Keratinocyte (primary cell): ENCODE measurements at regions not wholly inside any gene's neighbourhood (a gene's known extent, or its start where the extent isn't known, plus 50 kb on each side); places are given as distances from the start of the nearest gene placed in this dataset.
"Not testable (repeated sequence)": the region's sequence is repeated elsewhere in the genome, so short reads cannot be mapped to it uniquely, and the experiment has no call there.

Experiments
- DNase-seq: peaks from one replicate; pipeline ENCODE4 v3.0.0-alpha.2; 2011; ENCODE audit warnings: low read depth, missing footprints, low spot score
- FAIRE-seq: peaks from 2 replicates; lab custom pipeline; 2011; peaks lifted over from hg19 to GRCh38; lab: Jason Lieb, UNC
- H2AFZ ChIP-seq: 2 replicates; pipeline ENCODE4 v1.6.0; 2012; ENCODE audit warnings: low read length, control low read depth, inconsistent platforms; ENCODE audit not compliant: control insufficient read depth
- H3K27ac ChIP-seq: 2 replicates; pipeline ENCODE4 v1.5.1; 2011; ENCODE audit warnings: low read length; ENCODE audit not compliant: control insufficient read depth, insufficient read depth
- H3K27me3 ChIP-seq: 3 replicates; pipeline ENCODE4 v1.6.0; 2011; ENCODE audit warnings: low read length; ENCODE audit not compliant: control insufficient read depth, insufficient read depth; ENCODE audit errors: extremely low read depth
- H3K36me3 ChIP-seq, 2 experiments: 2 replicates in 1 of 2; 3 replicates in 1 of 2; pipeline ENCODE4 v1.5.1; 2011; ENCODE audit warnings: low read length in 2 of 2, mild to moderate bottlenecking in 1 of 2; ENCODE audit not compliant: control insufficient read depth in 2 of 2, insufficient read depth in 2 of 2; ENCODE audit errors: extremely low read depth in 1 of 2
- H3K4me1 ChIP-seq: 3 replicates; pipeline ENCODE4 v1.5.1; 2011; ENCODE audit warnings: low read length; ENCODE audit not compliant: control insufficient read depth, insufficient read depth; ENCODE audit errors: extremely low read depth
- H3K4me2 ChIP-seq: 3 replicates; pipeline ENCODE4 v1.6.0; 2011; ENCODE audit warnings: low read depth, low read length; ENCODE audit not compliant: control insufficient read depth, insufficient read depth; ENCODE audit errors: extremely low read depth
- H3K4me3 ChIP-seq, 3 experiments: fragments of 200-600 bp in 1 of 3; sonication (generic) in 1 of 3; 2 replicates in 2 of 3; 3 replicates in 1 of 3; pipeline ENCODE4 v1.5.1; 2011 to 2016; ENCODE audit warnings: low read length in 3 of 3, mild to moderate bottlenecking in 3 of 3, control low read depth in 2 of 3, inconsistent platforms in 1 of 3, low read depth in 1 of 3, mixed read lengths in 1 of 3, mixed run types in 1 of 3, moderate library complexity in 1 of 3; ENCODE audit not compliant: control insufficient read depth in 2 of 3, insufficient read depth in 2 of 3; ENCODE audit errors: extremely low read depth in 1 of 3
- H3K79me2 ChIP-seq: 2 replicates; pipeline ENCODE4 v1.6.0; 2012; ENCODE audit warnings: low read length; ENCODE audit not compliant: control insufficient read depth, insufficient read depth
- H3K9ac ChIP-seq: 3 replicates; pipeline ENCODE4 v1.6.0; 2011; ENCODE audit warnings: low read length; ENCODE audit not compliant: control insufficient read depth, insufficient read depth; ENCODE audit errors: extremely low read depth
- H3K9me1 ChIP-seq: 3 replicates; pipeline ENCODE4 v1.6.0; 2011; ENCODE audit warnings: low read length; ENCODE audit not compliant: control insufficient read depth, insufficient read depth; ENCODE audit errors: extremely low read depth
- H3K9me3 ChIP-seq: 2 replicates; pipeline ENCODE4 v1.5.1; 2012; ENCODE audit warnings: low read depth, low read length; ENCODE audit not compliant: control insufficient read depth
- H4K20me1 ChIP-seq: 3 replicates; pipeline ENCODE4 v1.6.0; 2011; ENCODE audit warnings: low read length; ENCODE audit not compliant: control insufficient read depth, insufficient read depth; ENCODE audit errors: extremely low read depth
- CTCF ChIP-seq, 3 experiments: IDR thresholded peaks in 1 of 3; conservative IDR thresholded peaks in 1 of 3; optimal IDR thresholded peaks in 1 of 3; 2 replicates in 2 of 3; 3 replicates in 1 of 3; pipeline versions ENCODE3 to v1.5.1; 2011; ENCODE audit warnings: low read length in 3 of 3, mild to moderate bottlenecking in 3 of 3, moderate library complexity in 2 of 3, control low read depth in 1 of 3, inconsistent platforms in 1 of 3; ENCODE audit not compliant: insufficient read depth in 2 of 3; ENCODE audit errors: extremely low read depth in 1 of 3
- EZH2 ChIP-seq: IDR thresholded peaks from one replicate; pipeline ENCODE4 v1.6.1; 2012; ENCODE audit warnings: inconsistent platforms, mild to moderate bottlenecking, low read length, moderate library complexity
- dilution Hi-C: fragments of 300-500 bp; cut with MboI; formaldehyde crosslinking; loops from one replicate; pipeline ENCODE4 v1.7.0; 2020; ENCODE audit warnings: low sequenced_read_pairs; ENCODE audit not compliant: extremely low pct_ligation_motif_present

DNA sequence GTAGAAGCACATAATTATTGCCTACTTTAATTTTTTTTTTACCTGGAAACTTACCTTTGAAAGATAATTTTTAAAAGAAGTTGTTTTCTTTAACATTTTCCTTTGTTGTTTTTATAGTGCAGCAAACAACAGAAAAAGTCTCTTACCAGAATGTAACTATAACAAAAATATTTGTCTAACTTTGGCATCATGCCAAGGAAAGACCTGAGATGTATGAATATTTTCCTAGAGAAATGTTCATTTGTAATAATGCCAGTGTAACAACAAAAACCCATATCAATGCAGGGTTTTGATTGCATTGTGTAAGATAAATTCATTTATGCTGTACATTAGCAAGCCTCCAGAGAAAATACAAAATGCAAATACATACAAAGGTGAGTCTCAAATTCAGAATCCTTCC lies 775.7 kb downstream of the SI start:
- H3K4me3 ChIP-seq = no peak overlapping the region
- dilution Hi-C loops = no loop called here
- no peak overlapping the region for H3K27ac ChIP-seq
- H3K4me1 ChIP-seq = no peaks in the 10 kb centered on the region
- H2AFZ ChIP-seq = no peak overlapping the region
- no peaks in the 10 kb centered on the region for H3K36me3 ChIP-seq
- FAIRE-seq = no peak
- no peak for DNase-seq
- H4K20me1 ChIP-seq = no peaks in the 10 kb centered on the region
- no peaks in the 10 kb centered on the region for H3K79me2 ChIP-seq
- no peaks in the 10 kb centered on the region for H3K27me3 ChIP-seq
- TF ChIP-seq CTCF (optimal IDR thresholded peaks at IDR 0.05 in 1 of 3, IDR thresholded peaks at IDR 0.05 in 1 of 3, conservative IDR thresholded peaks at IDR 0.05 in 1 of 3; ENCODE audit: extremely low read depth in 1 of 3, insufficient read depth in 2 of 3, low read length in 3 of 3) = no peak
- no peak for TF ChIP-seq EZH2
- no peaks in the 10 kb centered on the region for H3K9me3 ChIP-seq
- no peak overlapping the region for H3K4me2 ChIP-seq
- H3K9me1 ChIP-seq = no peaks in the 10 kb centered on the region
- H3K9ac ChIP-seq = no peak overlapping the region

DNA sequence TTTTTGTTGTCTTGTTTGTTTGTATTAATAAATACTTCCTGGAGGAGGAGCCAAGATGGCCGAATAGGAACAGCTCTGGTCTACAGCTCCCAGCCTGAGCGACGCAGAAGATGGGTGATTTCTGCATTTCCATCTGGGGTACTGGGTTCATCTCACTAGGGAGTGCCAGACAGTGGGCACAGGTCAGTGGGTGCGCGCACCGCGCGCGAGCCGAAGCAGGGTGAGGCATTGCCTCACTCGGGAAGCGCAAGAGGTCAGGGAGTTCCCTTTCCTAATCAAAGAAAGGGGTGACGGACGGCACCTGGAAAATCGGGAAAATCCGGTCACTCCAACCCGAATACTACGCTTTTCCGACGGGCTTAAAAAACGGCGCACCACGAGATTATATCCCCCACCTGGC lies 786.8 kb downstream of the SI start:
- dilution Hi-C loops, H4K20me1 ChIP-seq, DNase-seq, H3K79me2 ChIP-seq, H3K4me2 ChIP-seq, FAIRE-seq, H3K9ac ChIP-seq, H3K36me3 ChIP-seq, H2AFZ ChIP-seq, H3K9me3 ChIP-seq, H3K27me3 ChIP-seq, H3K9me1 ChIP-seq, H3K27ac ChIP-seq, H3K4me1 ChIP-seq, H3K4me3 ChIP-seq: not testable (repeated sequence)

- no peaks in the 10 kb centered on the region for H3K27me3 ChIP-seq
- no peaks in the 10 kb centered on the region for H3K36me3 ChIP-seq
- H3K9me1 ChIP-seq = no peaks in the 10 kb centered on the region
- no peak overlapping the region for H3K27ac ChIP-seq
- dilution Hi-C loops = no loop called here
- no peak overlapping the region for H2AFZ ChIP-seq
- TF ChIP-seq CTCF (optimal IDR thresholded peaks at IDR 0.05 in 1 of 3, IDR thresholded peaks at IDR 0.05 in 1 of 3, conservative IDR thresholded peaks at IDR 0.05 in 1 of 3; ENCODE audit: extremely low read depth in 1 of 3, insufficient read depth in 2 of 3, low read length in 3 of 3) (no peak), EZH2 (no peak)
- H4K20me1 ChIP-seq = no peaks in the 10 kb centered on the region
- H3K9ac ChIP-seq = no peak overlapping the region
- no peaks in the 10 kb centered on the region for H3K79me2 ChIP-seq
- H3K4me1 ChIP-seq = no peaks in the 10 kb centered on the region
- no peak for FAIRE-seq
- no peak overlapping the region for H3K4me2 ChIP-seq
- no peak for DNase-seq
- H3K9me3 ChIP-seq = no peaks in the 10 kb centered on the region
- no peak overlapping the region for H3K4me3 ChIP-seq
Observed at GRCh38 chr3:164278550-164278949, 799.7 kb downstream of the SI start.
